ENCODE measurements at regions not wholly inside any gene's neighbourhood (a gene's known extent, or its start where the extent isn't known, plus 50 kb on each side); places are given as distances from the start of the nearest gene placed in this dataset.

DNA sequence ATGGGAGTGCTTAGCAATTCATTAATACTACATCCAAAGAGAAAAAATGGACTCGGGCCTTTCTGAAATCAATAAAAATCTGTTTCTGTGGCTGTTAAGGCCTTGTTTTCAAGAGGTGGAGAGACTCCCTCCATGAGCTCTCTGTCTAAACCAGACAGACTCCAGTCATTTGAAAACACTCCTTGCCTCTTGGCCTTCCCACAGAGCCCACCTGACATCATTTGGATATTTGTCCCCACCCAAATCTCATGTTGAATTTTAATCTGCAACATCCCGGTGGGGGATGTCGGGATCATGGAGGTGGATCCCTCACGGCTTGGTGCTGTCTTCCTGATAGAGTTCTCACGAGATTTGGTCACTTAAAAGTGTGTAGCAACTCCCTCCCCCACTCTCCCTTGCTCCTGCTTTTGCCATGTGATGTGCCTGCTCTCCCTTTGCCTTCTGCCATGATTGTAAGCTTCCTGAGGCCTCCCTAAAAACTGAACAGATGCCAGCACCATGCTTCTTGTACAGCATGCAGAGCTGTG lies 226.3 kb downstream of the TBXT start:
- H3K27me3 ChIP-seq (ENCODE audit: insufficient read depth, low read length, poor library complexity, severe bottlenecking): no peaks in the 10 kb centered on the region
- no peak for TF ChIP-seq EZH2phosphoT487 (IDR thresholded peaks at IDR 0.05; ENCODE audit: borderline replicate concordance)
- TF ChIP-seq, protein P1, sequence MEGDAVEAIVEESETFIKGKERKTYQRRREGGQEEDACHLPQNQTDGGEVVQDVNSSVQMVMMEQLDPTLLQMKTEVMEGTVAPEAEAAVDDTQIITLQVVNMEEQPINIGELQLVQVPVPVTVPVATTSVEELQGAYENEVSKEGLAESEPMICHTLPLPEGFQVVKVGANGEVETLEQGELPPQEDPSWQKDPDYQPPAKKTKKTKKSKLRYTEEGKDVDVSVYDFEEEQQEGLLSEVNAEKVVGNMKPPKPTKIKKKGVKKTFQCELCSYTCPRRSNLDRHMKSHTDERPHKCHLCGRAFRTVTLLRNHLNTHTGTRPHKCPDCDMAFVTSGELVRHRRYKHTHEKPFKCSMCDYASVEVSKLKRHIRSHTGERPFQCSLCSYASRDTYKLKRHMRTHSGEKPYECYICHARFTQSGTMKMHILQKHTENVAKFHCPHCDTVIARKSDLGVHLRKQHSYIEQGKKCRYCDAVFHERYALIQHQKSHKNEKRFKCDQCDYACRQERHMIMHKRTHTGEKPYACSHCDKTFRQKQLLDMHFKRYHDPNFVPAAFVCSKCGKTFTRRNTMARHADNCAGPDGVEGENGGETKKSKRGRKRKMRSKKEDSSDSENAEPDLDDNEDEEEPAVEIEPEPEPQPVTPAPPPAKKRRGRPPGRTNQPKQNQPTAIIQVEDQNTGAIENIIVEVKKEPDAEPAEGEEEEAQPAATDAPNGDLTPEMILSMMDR (conservative IDR thresholded peaks at IDR 0.05; ENCODE audit: low read length): no peak
- H3K9me3 ChIP-seq (ENCODE audit: insufficient read depth, low read depth, low read length): no peaks in the 10 kb centered on the region; the same call in 1 of the 2 replicates
- no peaks in the 10 kb centered on the region for H3F3A ChIP-seq (ENCODE audit: low read depth)
- no peak overlapping the region for H2AFZ ChIP-seq (ENCODE audit: low read length)
- no peak overlapping the region for H3K4me3 ChIP-seq (ENCODE audit: low read length, poor library complexity, severe bottlenecking)
- H3K36me3 ChIP-seq (ENCODE audit: insufficient read depth, low read length): no peaks in the 10 kb centered on the region
- H4K20me1 ChIP-seq (ENCODE audit: insufficient read depth, low read length, poor library complexity, severe bottlenecking): no peaks in the 10 kb centered on the region
- H3K4me1 ChIP-seq (ENCODE audit: insufficient read depth, low read length, poor library complexity, severe bottlenecking): no peaks in the 10 kb centered on the region
- H3K9me2 ChIP-seq (replicated peaks; ENCODE audit: low read depth, low read length): no peaks in the 10 kb centered on the region
- no peak overlapping the region for H3K4me2 ChIP-seq (ENCODE audit: low read depth, low read length, poor library complexity, severe bottlenecking)
- H3K9ac ChIP-seq (ENCODE audit: low read depth, low read length, poor library complexity, severe bottlenecking): no peak overlapping the region
- no peaks in the 10 kb centered on the region for H3K79me2 ChIP-seq (ENCODE audit: insufficient read depth, low read length)

DNA sequence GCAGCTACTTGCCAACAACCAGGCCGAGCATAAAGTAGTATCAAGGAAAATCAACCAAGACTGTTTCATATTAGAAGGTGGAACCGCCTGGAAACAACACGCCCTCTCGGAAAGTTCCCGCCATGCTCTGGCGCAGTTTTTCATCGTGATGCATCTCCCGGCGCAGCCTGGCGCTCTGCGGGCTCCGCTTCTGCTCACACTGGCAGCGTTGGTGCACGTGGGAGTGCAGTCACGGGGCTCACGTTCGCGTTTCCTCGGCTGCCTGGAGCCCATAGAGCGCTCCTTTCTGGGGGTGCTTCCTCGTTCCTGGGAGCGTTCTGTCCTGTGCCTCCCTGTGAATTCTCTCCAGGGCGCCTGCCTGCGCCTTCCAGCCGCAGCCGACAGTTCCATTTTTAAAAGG lies 227.3 kb downstream of the TBXT start:
- no peaks in the 10 kb centered on the region for H3K79me2 ChIP-seq (ENCODE audit: insufficient read depth, low read length)
- no peaks in the 10 kb centered on the region for H3K36me3 ChIP-seq (ENCODE audit: insufficient read depth, low read length)
- no peak overlapping the region for H3K4me2 ChIP-seq (ENCODE audit: low read depth, low read length, poor library complexity, severe bottlenecking)
- H3K4me1 ChIP-seq (ENCODE audit: insufficient read depth, low read length, poor library complexity, severe bottlenecking): no peaks in the 10 kb centered on the region
- H3K9me2 ChIP-seq (replicated peaks; ENCODE audit: low read depth, low read length): no peaks in the 10 kb centered on the region
- no peaks in the 10 kb centered on the region for H4K20me1 ChIP-seq (ENCODE audit: insufficient read depth, low read length, poor library complexity, severe bottlenecking)
- no peak for TF ChIP-seq EZH2phosphoT487 (IDR thresholded peaks at IDR 0.05; ENCODE audit: borderline replicate concordance)
- TF ChIP-seq, protein P1 (conservative IDR thresholded peaks at IDR 0.05; ENCODE audit: low read length): no peak
- H3K4me3 ChIP-seq (ENCODE audit: low read length, poor library complexity, severe bottlenecking): no peak overlapping the region
- no peak overlapping the region for H3K9ac ChIP-seq (ENCODE audit: low read depth, low read length, poor library complexity, severe bottlenecking)
- H3K27me3 ChIP-seq (ENCODE audit: insufficient read depth, low read length, poor library complexity, severe bottlenecking): no peaks in the 10 kb centered on the region
- no peak overlapping the region for H2AFZ ChIP-seq (ENCODE audit: low read length)
- H3K9me3 ChIP-seq (ENCODE audit: insufficient read depth, low read depth, low read length): no peaks in the 10 kb centered on the region; the same call in 1 of the 2 replicates
- H3F3A ChIP-seq (ENCODE audit: low read depth): no peaks in the 10 kb centered on the region

DNA sequence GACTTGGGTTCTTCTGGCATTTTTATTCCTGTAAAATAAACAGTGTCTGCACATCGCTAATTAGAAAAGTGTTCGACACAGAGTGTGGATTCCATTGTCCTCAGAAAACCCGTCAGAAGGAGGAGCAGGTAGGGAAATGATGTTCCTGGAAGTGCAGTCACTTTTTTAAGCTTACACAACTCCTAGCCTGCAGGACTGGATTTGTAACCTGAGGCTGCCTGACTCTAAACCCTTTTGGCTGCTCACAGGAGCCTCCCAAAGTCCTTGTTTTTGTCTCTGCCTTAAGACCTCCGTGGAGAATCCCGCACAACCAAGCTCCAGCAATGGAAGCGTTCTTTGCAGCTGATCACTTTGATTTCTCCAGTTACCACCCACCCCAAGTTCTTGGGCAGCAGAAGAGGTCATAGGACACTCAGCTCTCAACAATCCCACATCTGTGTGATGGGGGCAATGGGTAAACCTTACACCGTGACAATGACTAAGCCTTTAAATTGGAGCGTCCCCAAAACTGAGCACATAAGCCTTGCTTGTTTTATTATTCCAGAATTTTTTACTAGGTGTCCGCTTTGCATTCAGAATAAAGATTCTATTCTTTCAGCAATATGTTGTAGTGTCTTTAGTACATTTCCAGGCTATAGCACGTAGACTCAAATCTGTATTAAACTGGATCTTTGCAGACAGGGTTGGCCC lies 227.9 kb downstream of the TBXT start:
- TF ChIP-seq EZH2phosphoT487 (IDR thresholded peaks at IDR 0.05; ENCODE audit: borderline replicate concordance): no peak
- TF ChIP-seq, protein P1 (conservative IDR thresholded peaks at IDR 0.05; ENCODE audit: low read length): no peak
- no peak overlapping the region for H3K9ac ChIP-seq (ENCODE audit: low read depth, low read length, poor library complexity, severe bottlenecking)
- H3F3A ChIP-seq (ENCODE audit: low read depth): no peaks in the 10 kb centered on the region
- H4K20me1 ChIP-seq (ENCODE audit: insufficient read depth, low read length, poor library complexity, severe bottlenecking): no peaks in the 10 kb centered on the region
- no peaks in the 10 kb centered on the region for H3K9me2 ChIP-seq (replicated peaks; ENCODE audit: low read depth, low read length)
- H3K36me3 ChIP-seq (ENCODE audit: insufficient read depth, low read length): no peaks in the 10 kb centered on the region
- no peaks in the 10 kb centered on the region for H3K27me3 ChIP-seq (ENCODE audit: insufficient read depth, low read length, poor library complexity, severe bottlenecking)
- H3K4me3 ChIP-seq (ENCODE audit: low read length, poor library complexity, severe bottlenecking): no peak overlapping the region
- no peak overlapping the region for H2AFZ ChIP-seq (ENCODE audit: low read length)
- no peaks in the 10 kb centered on the region; the same call in 1 of the 2 replicates for H3K9me3 ChIP-seq (ENCODE audit: insufficient read depth, low read depth, low read length)
- H3K4me2 ChIP-seq (ENCODE audit: low read depth, low read length, poor library complexity, severe bottlenecking): no peak overlapping the region
- H3K4me1 ChIP-seq (ENCODE audit: insufficient read depth, low read length, poor library complexity, severe bottlenecking): no peaks in the 10 kb centered on the region
- H3K79me2 ChIP-seq (ENCODE audit: insufficient read depth, low read length): no peaks in the 10 kb centered on the region
